ENCODE measurements at regions not wholly inside any gene's neighbourhood (a gene's known extent, or its start where the extent isn't known, plus 50 kb on each side); places are given as distances from the start of the nearest gene placed in this dataset.
"Not testable (repeated sequence)": the region's sequence is repeated elsewhere in the genome, so short reads cannot be mapped to it uniquely, and the experiment has no call there.

DNA sequence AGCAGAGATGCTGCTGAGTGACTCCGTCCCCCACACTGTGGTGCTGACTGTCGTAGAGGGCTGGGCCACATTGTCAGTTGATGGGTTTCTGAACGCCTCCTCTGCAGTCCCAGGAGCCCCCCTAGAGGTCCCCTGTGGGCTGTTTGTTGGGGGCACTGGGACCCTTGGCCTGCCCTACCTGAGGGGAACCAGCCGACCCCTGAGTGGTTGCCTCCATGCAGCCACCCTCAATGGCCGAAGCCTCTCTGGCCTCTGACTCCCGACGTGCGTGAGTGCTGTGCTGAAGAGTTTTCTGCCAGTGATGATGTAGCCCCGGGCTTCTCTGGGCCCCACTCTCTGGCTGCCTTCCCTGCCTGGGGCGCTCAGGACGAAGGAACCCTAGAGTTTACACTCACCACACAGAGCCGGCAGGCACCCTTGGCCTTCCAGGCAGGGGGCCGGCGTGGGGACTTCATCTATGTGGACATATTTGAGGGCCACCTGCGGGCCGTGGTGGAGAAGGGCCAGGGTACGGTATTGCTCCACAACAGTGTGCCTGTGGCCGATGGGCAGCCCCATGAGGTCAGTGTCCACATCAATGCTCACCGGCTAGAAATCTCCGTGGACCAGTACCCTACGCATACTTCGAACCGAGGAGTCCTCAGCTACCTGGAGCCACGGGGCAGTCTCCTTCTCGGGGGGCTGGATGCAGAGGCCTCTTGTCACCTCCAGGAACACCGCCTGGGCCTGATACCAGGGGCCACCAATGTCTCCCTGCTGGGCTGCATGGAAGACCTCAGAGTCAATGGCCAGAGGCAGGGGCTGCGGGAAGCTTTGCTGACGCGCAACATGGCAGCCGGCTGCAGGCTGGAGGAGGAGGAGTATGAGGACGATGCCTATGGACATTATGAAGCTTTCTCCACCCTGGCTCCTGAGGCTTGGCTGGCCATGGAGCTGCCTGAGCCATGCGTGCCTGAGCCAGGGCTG, 181.1 kb downstream of the TBC1D2B start:
- TF ChIP-seq CTCF, POLR2A (IDR thresholded peaks at IDR 0.05): not testable (repeated sequence)

All from thyroid gland (tissue), 4 donors.